T-cell (primary cell): ENCODE measurements at regions not wholly inside any gene's neighbourhood (a gene's known extent, or its start where the extent isn't known, plus 50 kb on each side); places are given as distances from the start of the nearest gene placed in this dataset.

Source experiments
- ATAC-seq, 4 experiments: fragments of 200-7000 bp in 3 of 4; fragments of 150-1000 bp in 1 of 4; cut with Tn5 transposase; replicated peaks in 1 of 4; 1 replicate in 3 of 4; 2 replicates in 1 of 4; pipeline ENCODE4 v1.10.0; 2021; ENCODE audit warnings: moderate library complexity in 3 of 4, mild to moderate bottlenecking in 2 of 4, moderate number of reproducible peaks in 1 of 4
- CTCF ChIA-PET, 2 donors: fragments of 300-600 bp; sonication (Branson Sonifier 250); formaldehyde crosslinking; loops; one replicate each; lab custom pipeline; 2022; ENCODE audit warnings: antibody characterized with exemption in 2 of 2; lab: Charles Lee
- POLR2A ChIA-PET, 2 donors: fragments of 300-600 bp; sonication (Branson Sonifier 250); formaldehyde crosslinking; loops; one replicate each; lab custom pipeline; 2022; ENCODE audit warnings: antibody characterized with exemption in 2 of 2; lab: Charles Lee
- DNase-seq, 35 experiments: peaks; one replicate each; pipeline versions ENCODE4 v3.0.0 to v3.0.0-alpha.2; 2013 to 2023
- H3K27ac ChIP-seq: one replicate; pipeline ENCODE4 v1.5.1; 2013; ENCODE audit warnings: low read length
- H3K27me3 ChIP-seq, 2 experiments: replicated peaks in 1 of 2; 1 replicate in 1 of 2; 2 replicates in 1 of 2; pipeline versions ENCODE4 v1.6.1 to v1.7.0; 2013; ENCODE audit warnings: low read length in 1 of 2, mixed read lengths in 1 of 2; ENCODE audit not compliant: control insufficient read depth in 2 of 2, insufficient read depth in 2 of 2; ENCODE audit errors: extremely low read depth in 1 of 2
- H3K36me3 ChIP-seq, 2 donors: 1 replicate in 1 of 2; 2 replicates in 1 of 2; pipeline versions ENCODE4 v1.6.1 to v1.7.0; 2013; ENCODE audit warnings: low read length in 1 of 2; ENCODE audit not compliant: control insufficient read depth in 2 of 2, insufficient read depth in 1 of 2; ENCODE audit errors: extremely low read depth in 1 of 2
- H3K4me1 ChIP-seq, 2 experiments: 1 replicate in 1 of 2; 2 replicates in 1 of 2; pipeline versions ENCODE4 v1.6.1 to v1.7.0; 2013; ENCODE audit warnings: low read length in 2 of 2, mixed read lengths in 1 of 2; ENCODE audit not compliant: insufficient read depth in 2 of 2, control insufficient read depth in 1 of 2; ENCODE audit errors: extremely low read depth in 1 of 2
- H3K4me3 ChIP-seq, 2 donors: 1 replicate in 1 of 2; 2 replicates in 1 of 2; pipeline versions ENCODE4 v1.5.1 to v1.7.0; 2013; ENCODE audit warnings: mild to moderate bottlenecking in 2 of 2, low read length in 1 of 2, moderate library complexity in 1 of 2; ENCODE audit not compliant: control insufficient read depth in 1 of 2; ENCODE audit errors: extremely low read depth in 1 of 2
- H3K9me3 ChIP-seq: 2 replicates; pipeline ENCODE4 v1.7.0; 2013
- H3K27ac Mint-ChIP-seq, 2 donors: one replicate each; pipeline ENCODE4 v1.8.0; 2020 to 2021; ENCODE audit warnings: mild to moderate bottlenecking in 2 of 2, mixed read lengths in 2 of 2
- H3K27me3 Mint-ChIP-seq, 2 donors: one replicate each; pipeline ENCODE4 v1.8.0; 2021 to 2022; ENCODE audit warnings: mixed read lengths in 2 of 2
- H3K36me3 Mint-ChIP-seq: one replicate; pipeline ENCODE4 v1.8.0; 2021; ENCODE audit warnings: mixed read lengths
- H3K4me1 Mint-ChIP-seq, 3 donors: one replicate each; pipeline ENCODE4 v1.8.0; 2020 to 2022; ENCODE audit warnings: mixed read lengths in 3 of 3, mild to moderate bottlenecking in 1 of 3
- H3K4me3 Mint-ChIP-seq, 3 donors: one replicate each; pipeline ENCODE4 v1.8.0; 2020 to 2022; ENCODE audit warnings: mild to moderate bottlenecking in 3 of 3, mixed read lengths in 3 of 3, moderate library complexity in 3 of 3
- H3K9me3 Mint-ChIP-seq, 3 donors: one replicate each; pipeline ENCODE4 v1.8.0; 2020 to 2022; ENCODE audit warnings: mixed read lengths in 3 of 3
- WGBS: methylation state at CpG from one replicate; pipeline ENCODE4 v1.1.5; 2013; ENCODE audit warnings: missing lambda C conversion rate; ENCODE audit not compliant: insufficient coverage; 5-methylcytosine and 5-hydroxymethylcytosine counted together

DNA sequence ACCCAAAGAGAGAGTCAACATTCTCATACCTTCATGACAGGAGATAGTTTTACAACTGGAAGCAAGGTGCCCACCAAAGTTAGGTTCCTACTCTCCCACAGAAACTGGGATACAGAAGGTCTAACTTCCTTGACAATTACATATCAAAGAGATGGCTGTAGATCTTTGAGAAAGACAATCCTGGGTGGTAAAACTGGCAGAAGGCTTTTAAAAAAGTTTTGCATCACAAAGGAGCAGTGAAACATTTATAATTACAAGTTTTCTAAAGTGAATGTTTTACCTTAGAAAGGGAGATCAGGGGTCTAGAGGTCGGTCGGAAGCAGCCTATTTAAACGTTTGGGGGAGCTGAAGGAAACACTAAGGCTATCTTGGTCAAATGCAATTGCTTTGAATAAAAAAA lies 166.6 kb upstream of the STEAP1 start:
- no CpG with 5 or more reads among the region's 3 CpGs for WGBS
- no peaks in the 10 kb centered on the region for H3K36me3 ChIP-seq
- Mint-ChIP-seq H3K27me3 (no peaks in the 10 kb centered on the region), H3K36me3 (no peaks in the 10 kb centered on the region), H3K9me3 (peaks cover 3 to 12% (median 6%) of the 10 kb centered on the region in 3 donors), H3K27ac (no peak overlapping the region), H3K4me1 (no peaks in the 10 kb centered on the region), H3K4me3 (no peak overlapping the region)
- no peaks in the 10 kb centered on the region for H3K27me3 ChIP-seq
- POLR2A ChIA-PET: no interaction called here
- H3K4me3 ChIP-seq: no peak overlapping the region
- no peak overlapping the region for H3K27ac ChIP-seq
- ATAC-seq (no peak), DNase-seq (no peak)
- CTCF ChIA-PET: no interaction called here
- no peaks in the 10 kb centered on the region for H3K9me3 ChIP-seq
- no peaks in the 10 kb centered on the region for H3K4me1 ChIP-seq

DNA sequence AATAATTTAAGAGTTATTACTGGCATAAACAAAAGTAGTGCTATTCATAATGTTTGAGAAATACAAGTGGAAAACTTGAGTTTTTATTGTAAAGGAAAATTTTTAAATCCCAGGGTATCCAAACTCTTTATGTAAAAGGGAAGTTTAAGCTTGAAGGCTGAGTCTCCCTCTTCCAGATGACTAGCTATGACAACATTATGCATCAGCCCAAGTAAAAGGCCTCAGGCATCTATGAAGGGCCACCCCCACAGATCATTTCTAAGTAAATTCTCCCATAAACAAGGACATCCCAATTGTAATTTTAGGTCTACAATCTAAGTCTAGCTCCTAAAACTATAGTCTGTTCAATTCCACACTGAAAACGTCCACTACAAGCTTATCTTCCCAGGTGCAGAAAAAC lies 166.2 kb upstream of the STEAP1 start:
- H3K9me3 Mint-ChIP-seq: peaks cover 3 to 12% (median 6%) of the 10 kb centered on the region in 3 donors
- Histone ChIP-seq H3K27me3 (no peaks in the 10 kb centered on the region), H3K4me1 (no peaks in the 10 kb centered on the region), H3K36me3 (no peaks in the 10 kb centered on the region), H3K9me3 (no peaks in the 10 kb centered on the region), H3K27ac (no peak overlapping the region), H3K4me3 (no peak overlapping the region)
- no peaks in the 10 kb centered on the region for H3K27me3 Mint-ChIP-seq
- POLR2A ChIA-PET: no interaction called here
- DNase-seq: no peak
- CTCF ChIA-PET: interaction anchor here in 1 of 2 donors (0.6 kb wide), 1 partner anchor 1589 kb away, joined by 6 read pairs; no protein-coding TSS in a partner anchor
- no peaks in the 10 kb centered on the region for H3K36me3 Mint-ChIP-seq
- no peak overlapping the region for H3K27ac Mint-ChIP-seq
- ATAC-seq: no peak
- whole genome bisulfite sequencing: 60% methylated on average over 1 of the region's 1 CpG
- no peak overlapping the region for H3K4me3 Mint-ChIP-seq
- no peaks in the 10 kb centered on the region for H3K4me1 Mint-ChIP-seq

DNA sequence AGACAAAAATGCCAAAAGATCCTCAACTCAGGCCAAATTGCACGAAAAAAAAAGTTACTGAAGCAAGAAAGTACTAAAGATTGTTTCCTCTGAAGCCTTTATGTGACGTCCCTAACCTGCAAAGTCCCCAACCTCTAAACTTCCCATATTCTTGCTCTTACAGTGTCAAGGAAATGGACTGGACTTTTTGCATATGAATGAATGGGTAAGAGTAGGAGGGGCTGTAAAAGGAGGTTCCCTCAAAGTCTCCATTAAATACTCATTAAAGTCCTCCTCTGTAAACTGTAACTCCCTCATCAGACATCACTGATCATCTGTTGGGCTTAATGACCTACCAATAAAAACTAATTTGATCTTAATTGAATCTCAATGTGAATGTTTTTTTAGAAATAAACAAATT lies 164.8 kb upstream of the STEAP1 start:
- ATAC-seq (no peak), DNase-seq (no peak)
- H3K4me1 Mint-ChIP-seq: no peaks in the 10 kb centered on the region
- no peaks in the 10 kb centered on the region for H3K27me3 ChIP-seq
- H3K9me3 Mint-ChIP-seq: peaks cover 3 to 12% (median 8%) of the 10 kb centered on the region in 3 donors
- no peak overlapping the region for H3K4me3 Mint-ChIP-seq
- H3K9me3 ChIP-seq: no peaks in the 10 kb centered on the region
- H3K4me1 ChIP-seq: no peaks in the 10 kb centered on the region
- POLR2A ChIA-PET: no interaction called here
- WGBS: no CpG with 5 or more reads among the region's 2 CpGs
- H3K4me3 ChIP-seq: no peak overlapping the region
- no peak overlapping the region for H3K27ac Mint-ChIP-seq
- no peak overlapping the region for H3K27ac ChIP-seq
- no peaks in the 10 kb centered on the region for H3K36me3 Mint-ChIP-seq
- no peaks in the 10 kb centered on the region for H3K27me3 Mint-ChIP-seq
- H3K36me3 ChIP-seq: no peaks in the 10 kb centered on the region
- CTCF ChIA-PET: no interaction called here

DNA sequence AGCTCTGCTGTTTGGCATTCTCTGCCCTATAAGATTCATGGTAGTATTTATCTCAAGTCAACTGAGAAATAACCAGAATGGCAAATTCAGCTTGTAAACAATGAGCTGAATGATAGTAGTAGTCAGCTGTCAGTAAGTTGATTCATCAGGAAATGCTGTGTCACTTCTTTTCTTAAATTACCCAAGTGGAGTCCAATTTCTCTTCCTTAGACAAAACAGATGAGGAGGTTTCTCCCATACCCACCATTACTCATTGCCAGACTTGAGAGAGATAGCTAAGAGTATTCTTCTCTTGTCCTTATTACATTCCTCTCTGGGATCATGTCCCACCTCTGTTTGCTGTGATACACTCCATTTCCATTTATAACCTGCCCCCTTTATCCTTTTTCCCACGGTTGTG lies 159.8 kb upstream of the STEAP1 start:
- Histone ChIP-seq H3K36me3 (no peaks in the 10 kb centered on the region), H3K27me3 (no peaks in the 10 kb centered on the region), H3K9me3 (no peaks in the 10 kb centered on the region), H3K4me1 (no peaks in the 10 kb centered on the region), H3K27ac (no peak overlapping the region), H3K4me3 (no peak overlapping the region)
- ChIA-PET CTCF (no interaction called here), POLR2A (no interaction called here)
- WGBS: 60% methylated on average over 1 of the region's 1 CpG
- H3K4me1 Mint-ChIP-seq: no peaks in the 10 kb centered on the region
- DNase-seq: no peak
- no peaks in the 10 kb centered on the region for H3K36me3 Mint-ChIP-seq
- no peak for ATAC-seq
- H3K4me3 Mint-ChIP-seq: no peak overlapping the region
- H3K27me3 Mint-ChIP-seq: no peaks in the 10 kb centered on the region
- H3K27ac Mint-ChIP-seq: no peak overlapping the region
- peaks cover 13 to 17% (median 15%) of the 10 kb centered on the region in 3 donors for H3K9me3 Mint-ChIP-seq

DNA sequence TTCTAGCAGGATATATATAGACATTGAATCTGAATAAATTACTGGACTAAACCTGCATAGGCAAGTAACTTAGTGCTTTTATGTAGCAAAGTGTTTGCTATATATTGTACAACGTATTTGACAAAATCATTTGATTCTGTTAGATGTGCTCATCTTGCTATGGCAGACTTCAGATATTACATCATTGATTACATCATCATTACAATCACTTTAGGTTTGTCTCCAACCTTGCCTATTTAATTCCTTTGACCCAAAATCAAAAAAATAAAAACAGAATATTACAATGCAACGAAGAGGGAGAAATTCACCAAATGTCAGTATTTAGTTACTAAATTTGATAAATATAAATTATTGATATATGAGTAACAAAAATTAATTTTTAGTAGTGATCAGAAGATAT lies 155.7 kb upstream of the STEAP1 start:
- Histone ChIP-seq H3K27me3 (no peaks in the 10 kb centered on the region), H3K4me1 (no peaks in the 10 kb centered on the region), H3K9me3 (no peaks in the 10 kb centered on the region), H3K27ac (no peak overlapping the region), H3K36me3 (no peaks in the 10 kb centered on the region), H3K4me3 (no peak overlapping the region)
- ATAC-seq (no peak), DNase-seq (no peak)
- POLR2A ChIA-PET: no interaction called here
- Mint-ChIP-seq H3K27me3 (no peaks in the 10 kb centered on the region), H3K9me3 (peaks cover 8 to 11% (median 10%) of the 10 kb centered on the region in 3 donors), H3K4me1 (no peaks in the 10 kb centered on the region), H3K36me3 (no peaks in the 10 kb centered on the region), H3K27ac (no peak overlapping the region), H3K4me3 (no peak overlapping the region)
- CTCF ChIA-PET: no interaction called here
- WGBS: no CpG with 5 or more reads among the region's 2 CpGs

DNA sequence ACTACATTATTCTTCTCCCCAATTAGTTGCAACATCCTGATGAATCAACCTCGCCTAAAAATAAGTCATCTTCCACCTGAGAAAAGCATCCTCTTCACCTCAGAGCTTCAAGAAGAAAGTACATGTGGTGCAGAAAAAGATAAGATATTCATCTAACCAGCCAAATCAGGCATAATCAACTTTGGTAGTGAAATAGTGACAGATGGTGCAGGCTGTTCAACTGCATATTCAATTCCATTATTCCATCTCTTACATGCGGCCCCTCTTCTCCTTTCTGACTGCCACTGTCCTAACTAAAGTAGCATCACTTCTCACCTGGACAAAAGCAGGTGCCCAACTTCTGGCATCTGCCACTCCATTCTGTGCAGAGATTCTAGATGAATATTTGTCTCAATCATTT lies 148.4 kb upstream of the STEAP1 start:
- POLR2A ChIA-PET: no interaction called here
- no peak overlapping the region for H3K27ac ChIP-seq
- Mint-ChIP-seq H3K4me1 (no peaks in the 10 kb centered on the region), H3K27ac (no peak overlapping the region), H3K4me3 (no peak overlapping the region), H3K9me3 (peaks cover 0 to 4% (median 2%) of the 10 kb centered on the region in 3 donors), H3K36me3 (no peaks in the 10 kb centered on the region), H3K27me3 (no peaks in the 10 kb centered on the region)
- no peak for DNase-seq
- CTCF ChIA-PET: no interaction called here
- no peaks in the 10 kb centered on the region for H3K9me3 ChIP-seq
- no peaks in the 10 kb centered on the region for H3K36me3 ChIP-seq
- whole genome bisulfite sequencing: no CpG with 5 or more reads among the region's 2 CpGs
- no peaks in the 10 kb centered on the region for H3K27me3 ChIP-seq
- H3K4me3 ChIP-seq: no peak overlapping the region
- H3K4me1 ChIP-seq: no peaks in the 10 kb centered on the region
- no peak for ATAC-seq
